T-cell (primary cell): ENCODE measurements at regions not wholly inside any gene's neighbourhood (a gene's known extent, or its start where the extent isn't known, plus 50 kb on each side); places are given as distances from the start of the nearest gene placed in this dataset.

ENCODE experiments used
- ATAC-seq, 4 experiments: fragments of 200-7000 bp in 3 of 4; fragments of 150-1000 bp in 1 of 4; cut with Tn5 transposase; replicated peaks in 1 of 4; 1 replicate in 3 of 4; 2 replicates in 1 of 4; pipeline ENCODE4 v1.10.0; 2021; ENCODE audit warnings: moderate library complexity in 3 of 4, mild to moderate bottlenecking in 2 of 4, moderate number of reproducible peaks in 1 of 4
- CTCF ChIA-PET, 2 donors: fragments of 300-600 bp; sonication (Branson Sonifier 250); formaldehyde crosslinking; loops; one replicate each; lab custom pipeline; 2022; ENCODE audit warnings: antibody characterized with exemption in 2 of 2; lab: Charles Lee
- POLR2A ChIA-PET, 2 donors: fragments of 300-600 bp; sonication (Branson Sonifier 250); formaldehyde crosslinking; loops; one replicate each; lab custom pipeline; 2022; ENCODE audit warnings: antibody characterized with exemption in 2 of 2; lab: Charles Lee
- DNase-seq, 35 experiments: peaks; one replicate each; pipeline versions ENCODE4 v3.0.0 to v3.0.0-alpha.2; 2013 to 2023
- H3K27ac ChIP-seq: one replicate; pipeline ENCODE4 v1.5.1; 2013; ENCODE audit warnings: low read length
- H3K27me3 ChIP-seq, 2 experiments: replicated peaks in 1 of 2; 1 replicate in 1 of 2; 2 replicates in 1 of 2; pipeline versions ENCODE4 v1.6.1 to v1.7.0; 2013; ENCODE audit warnings: low read length in 1 of 2, mixed read lengths in 1 of 2; ENCODE audit not compliant: control insufficient read depth in 2 of 2, insufficient read depth in 2 of 2; ENCODE audit errors: extremely low read depth in 1 of 2
- H3K36me3 ChIP-seq, 2 donors: 1 replicate in 1 of 2; 2 replicates in 1 of 2; pipeline versions ENCODE4 v1.6.1 to v1.7.0; 2013; ENCODE audit warnings: low read length in 1 of 2; ENCODE audit not compliant: control insufficient read depth in 2 of 2, insufficient read depth in 1 of 2; ENCODE audit errors: extremely low read depth in 1 of 2
- H3K4me1 ChIP-seq, 2 experiments: 1 replicate in 1 of 2; 2 replicates in 1 of 2; pipeline versions ENCODE4 v1.6.1 to v1.7.0; 2013; ENCODE audit warnings: low read length in 2 of 2, mixed read lengths in 1 of 2; ENCODE audit not compliant: insufficient read depth in 2 of 2, control insufficient read depth in 1 of 2; ENCODE audit errors: extremely low read depth in 1 of 2
- H3K4me3 ChIP-seq, 2 donors: 1 replicate in 1 of 2; 2 replicates in 1 of 2; pipeline versions ENCODE4 v1.5.1 to v1.7.0; 2013; ENCODE audit warnings: mild to moderate bottlenecking in 2 of 2, low read length in 1 of 2, moderate library complexity in 1 of 2; ENCODE audit not compliant: control insufficient read depth in 1 of 2; ENCODE audit errors: extremely low read depth in 1 of 2
- H3K9me3 ChIP-seq: 2 replicates; pipeline ENCODE4 v1.7.0; 2013
- H3K27ac Mint-ChIP-seq, 2 donors: one replicate each; pipeline ENCODE4 v1.8.0; 2020 to 2021; ENCODE audit warnings: mild to moderate bottlenecking in 2 of 2, mixed read lengths in 2 of 2
- H3K27me3 Mint-ChIP-seq, 2 donors: one replicate each; pipeline ENCODE4 v1.8.0; 2021 to 2022; ENCODE audit warnings: mixed read lengths in 2 of 2
- H3K36me3 Mint-ChIP-seq: one replicate; pipeline ENCODE4 v1.8.0; 2021; ENCODE audit warnings: mixed read lengths
- H3K4me1 Mint-ChIP-seq, 3 donors: one replicate each; pipeline ENCODE4 v1.8.0; 2020 to 2022; ENCODE audit warnings: mixed read lengths in 3 of 3, mild to moderate bottlenecking in 1 of 3
- H3K4me3 Mint-ChIP-seq, 3 donors: one replicate each; pipeline ENCODE4 v1.8.0; 2020 to 2022; ENCODE audit warnings: mild to moderate bottlenecking in 3 of 3, mixed read lengths in 3 of 3, moderate library complexity in 3 of 3
- H3K9me3 Mint-ChIP-seq, 3 donors: one replicate each; pipeline ENCODE4 v1.8.0; 2020 to 2022; ENCODE audit warnings: mixed read lengths in 3 of 3
- WGBS: methylation state at CpG from one replicate; pipeline ENCODE4 v1.1.5; 2013; ENCODE audit warnings: missing lambda C conversion rate; ENCODE audit not compliant: insufficient coverage; 5-methylcytosine and 5-hydroxymethylcytosine counted together

DNA sequence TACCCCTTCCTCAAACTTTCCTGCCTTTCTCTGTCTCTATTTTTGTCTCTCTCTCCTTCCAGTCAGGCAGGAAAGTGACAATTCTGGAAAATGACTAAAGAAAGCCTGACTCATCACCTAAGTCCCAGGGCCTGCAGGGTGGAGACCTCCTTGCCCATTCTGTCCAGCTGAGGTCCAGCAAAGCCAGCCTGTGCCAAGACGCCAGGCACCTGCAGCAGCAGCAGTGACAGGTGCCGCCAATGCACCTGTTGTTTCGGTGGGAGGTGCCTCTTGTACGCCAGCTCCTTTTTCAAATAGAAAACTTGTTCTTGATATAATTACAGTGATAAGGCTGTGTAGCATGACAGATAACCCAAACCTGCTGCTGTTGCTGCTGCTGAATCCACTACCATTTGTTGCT lies 501.3 kb downstream of the NTRK3 start:
- Mint-ChIP-seq H3K4me3 (no peak overlapping the region), H3K4me1 (peaks cover 0 to 2% (median 0%) of the 10 kb centered on the region in 3 donors), H3K27ac (no peak overlapping the region), H3K9me3 (no peaks in the 10 kb centered on the region), H3K27me3 (peaks cover 0 to 5% of the 10 kb centered on the region in 2 donors), H3K36me3 (no peaks in the 10 kb centered on the region)
- no peaks in the 10 kb centered on the region for H3K36me3 ChIP-seq
- DNase-seq (no peak), ATAC-seq (no peak)
- no peak overlapping the region for H3K27ac ChIP-seq
- CTCF ChIA-PET = no interaction called here
- POLR2A ChIA-PET = no interaction called here
- no peak overlapping the region for H3K4me3 ChIP-seq
- H3K27me3 ChIP-seq = no peaks in the 10 kb centered on the region
- no peaks in the 10 kb centered on the region for H3K9me3 ChIP-seq
- no peaks in the 10 kb centered on the region for H3K4me1 ChIP-seq
- no CpG with 5 or more reads among the region's 4 CpGs for WGBS

DNA sequence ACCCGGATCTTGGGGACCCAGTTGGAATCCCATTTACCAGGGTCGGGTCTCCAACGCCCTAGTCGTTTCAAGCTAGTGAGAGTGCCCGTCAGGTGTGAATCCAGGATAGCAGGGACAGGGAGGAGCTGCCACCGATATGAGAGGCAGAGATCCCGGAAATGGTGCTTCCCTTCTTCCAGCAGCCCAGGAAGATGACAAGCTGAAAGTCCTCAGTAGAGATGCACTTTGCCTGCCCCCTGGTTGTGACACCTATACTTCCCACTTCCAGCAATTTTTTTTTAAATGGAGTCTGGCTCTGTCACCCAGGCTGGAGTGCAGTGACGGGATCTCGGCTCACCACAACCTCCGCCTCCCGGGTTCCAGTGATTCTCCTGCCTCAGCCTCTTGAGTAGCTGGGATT lies 503.0 kb downstream of the NTRK3 start:
- Histone ChIP-seq H3K9me3 (no peaks in the 10 kb centered on the region), H3K4me1 (no peaks in the 10 kb centered on the region), H3K4me3 (no peak overlapping the region), H3K27ac (no peak overlapping the region), H3K27me3 (no peaks in the 10 kb centered on the region), H3K36me3 (no peaks in the 10 kb centered on the region)
- H3K4me3 Mint-ChIP-seq = no peak overlapping the region
- H3K27ac Mint-ChIP-seq = no peak overlapping the region
- ChIA-PET CTCF (interaction anchor here in 1 of 2 donors (0.7 kb wide), 1 partner anchor 73 kb away, joined by 4 read pairs; no protein-coding TSS in a partner anchor), POLR2A (no interaction called here)
- DNase-seq = no peak
- no peaks in the 10 kb centered on the region for H3K9me3 Mint-ChIP-seq
- 91% methylated on average over 10 of the region's 11 CpGs for WGBS
- peaks cover 0 to 5% of the 10 kb centered on the region in 2 donors for H3K27me3 Mint-ChIP-seq
- no peaks in the 10 kb centered on the region for H3K36me3 Mint-ChIP-seq
- H3K4me1 Mint-ChIP-seq = peaks cover 0 to 2% (median 0%) of the 10 kb centered on the region in 3 donors
- ATAC-seq = no peak

DNA sequence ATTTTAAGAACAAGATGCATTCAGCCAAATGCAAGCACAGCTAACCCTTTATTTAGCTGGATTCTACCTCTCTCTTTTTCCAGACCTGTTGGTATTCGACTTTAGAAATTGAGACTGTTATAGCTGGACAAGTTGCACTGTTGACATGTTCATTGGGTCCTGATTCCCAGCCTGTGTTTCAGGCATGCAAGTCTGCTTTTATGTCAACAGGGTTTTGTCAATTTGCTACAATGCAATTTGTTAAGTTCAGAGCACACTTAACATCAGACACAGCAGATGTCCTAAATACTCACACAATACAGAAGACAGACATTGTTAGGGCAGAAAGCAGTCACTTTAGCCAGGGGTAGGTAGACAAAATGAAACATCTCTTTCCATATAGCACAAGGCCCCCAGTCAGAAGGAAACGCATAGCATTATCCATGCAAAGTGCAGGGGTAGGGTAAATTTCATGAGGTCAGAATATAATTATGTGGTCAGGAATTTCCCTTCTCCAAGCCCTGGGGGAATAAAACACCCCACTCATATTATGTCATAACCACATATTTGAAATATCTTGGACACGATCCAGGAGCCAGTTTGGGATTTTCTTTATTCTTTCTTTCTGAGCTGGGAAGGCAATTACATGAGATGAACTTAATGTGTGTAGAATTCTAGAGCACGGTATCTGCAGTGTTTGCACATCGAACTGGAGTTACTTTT lies 504.1 kb downstream of the NTRK3 start:
- Histone ChIP-seq H3K9me3 (no peaks in the 10 kb centered on the region), H3K4me1 (no peaks in the 10 kb centered on the region), H3K27me3 (no peaks in the 10 kb centered on the region), H3K36me3 (no peaks in the 10 kb centered on the region), H3K4me3 (no peak overlapping the region), H3K27ac (no peak overlapping the region)
- H3K9me3 Mint-ChIP-seq = no peaks in the 10 kb centered on the region
- H3K27ac Mint-ChIP-seq = no peak overlapping the region
- H3K27me3 Mint-ChIP-seq = peaks cover 0 to 9% of the 10 kb centered on the region in 2 donors
- ChIA-PET POLR2A (no interaction called here), CTCF (no interaction called here)
- H3K4me3 Mint-ChIP-seq = no peak overlapping the region
- peak in 1 of 4 experiments; percentile 11 for ATAC-seq
- no peaks in the 10 kb centered on the region for H3K36me3 Mint-ChIP-seq
- peaks cover 0 to 2% (median 0%) of the 10 kb centered on the region in 3 donors for H3K4me1 Mint-ChIP-seq
- no CpG with 5 or more reads among the region's 5 CpGs for WGBS
- no peak for DNase-seq

DNA sequence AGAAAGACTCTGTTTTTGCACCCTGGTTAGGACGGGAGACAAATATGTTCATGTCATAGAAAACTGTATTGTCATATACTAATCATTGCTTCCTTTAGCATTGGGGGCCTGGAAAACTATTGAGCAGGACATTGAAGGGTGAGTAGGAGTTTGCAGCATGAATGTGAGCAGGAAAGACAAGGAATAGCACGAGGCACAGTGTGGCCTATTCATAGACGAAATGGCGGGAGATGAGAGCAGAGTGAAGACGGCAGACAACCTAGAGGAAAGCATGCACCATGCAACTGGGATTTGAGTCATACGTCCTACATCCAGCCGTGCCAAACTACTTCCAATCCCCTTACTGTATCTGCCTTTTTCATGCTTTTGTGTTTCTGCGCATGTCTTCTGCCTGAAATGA lies 508.1 kb downstream of the NTRK3 start:
- no peak overlapping the region for H3K27ac Mint-ChIP-seq
- CTCF ChIA-PET = no interaction called here
- H3K36me3 Mint-ChIP-seq = no peaks in the 10 kb centered on the region
- Histone ChIP-seq H3K4me3 (no peak overlapping the region), H3K27ac (no peak overlapping the region), H3K4me1 (no peaks in the 10 kb centered on the region), H3K36me3 (no peaks in the 10 kb centered on the region), H3K9me3 (no peaks in the 10 kb centered on the region), H3K27me3 (peaks cover 0 to 3% of the 10 kb centered on the region in 2 experiments)
- H3K9me3 Mint-ChIP-seq = no peaks in the 10 kb centered on the region
- DNase-seq (no peak), ATAC-seq (no peak)
- POLR2A ChIA-PET = no interaction called here
- H3K4me3 Mint-ChIP-seq = no peak overlapping the region
- 88% methylated on average over 6 of the region's 8 CpGs for WGBS
- H3K4me1 Mint-ChIP-seq = peaks cover 0 to 2% (median 0%) of the 10 kb centered on the region in 3 donors
- peaks cover 0 to 4% of the 10 kb centered on the region in 2 donors for H3K27me3 Mint-ChIP-seq

DNA sequence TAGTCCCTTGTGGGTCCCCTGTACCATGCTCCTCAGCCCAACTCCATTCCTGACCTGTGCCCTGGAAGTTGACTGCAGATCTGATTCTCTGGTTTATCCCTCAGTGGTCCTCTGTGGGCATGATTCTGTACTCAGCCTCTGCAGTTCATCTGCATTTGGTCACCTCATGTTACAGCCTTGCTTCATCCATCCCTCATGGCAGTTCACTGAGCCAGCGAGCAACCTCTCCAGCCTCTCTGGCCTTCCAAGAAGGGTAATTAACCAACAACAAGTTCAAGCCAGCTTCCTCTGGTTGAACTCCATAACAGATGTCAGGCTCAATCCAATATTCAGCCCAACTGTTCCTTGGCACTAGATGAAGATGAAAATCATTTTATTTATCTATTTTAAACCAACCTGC lies 509.5 kb downstream of the NTRK3 start:
- H3K9me3 Mint-ChIP-seq = no peaks in the 10 kb centered on the region
- 20% methylated on average over 1 of the region's 1 CpG for WGBS
- no peak overlapping the region for H3K27ac Mint-ChIP-seq
- no peak for DNase-seq
- H3K27me3 Mint-ChIP-seq = peaks cover 0 to 4% of the 10 kb centered on the region in 2 donors
- Histone ChIP-seq H3K4me1 (no peaks in the 10 kb centered on the region), H3K27me3 (peaks cover 0 to 3% of the 10 kb centered on the region in 2 experiments), H3K27ac (no peak overlapping the region), H3K36me3 (no peaks in the 10 kb centered on the region), H3K9me3 (no peaks in the 10 kb centered on the region), H3K4me3 (no peak overlapping the region)
- no peaks in the 10 kb centered on the region for H3K36me3 Mint-ChIP-seq
- POLR2A ChIA-PET = no interaction called here
- no peaks in the 10 kb centered on the region for H3K4me1 Mint-ChIP-seq
- H3K4me3 Mint-ChIP-seq = no peak overlapping the region
- ATAC-seq = no peak
- CTCF ChIA-PET = no interaction called here

DNA sequence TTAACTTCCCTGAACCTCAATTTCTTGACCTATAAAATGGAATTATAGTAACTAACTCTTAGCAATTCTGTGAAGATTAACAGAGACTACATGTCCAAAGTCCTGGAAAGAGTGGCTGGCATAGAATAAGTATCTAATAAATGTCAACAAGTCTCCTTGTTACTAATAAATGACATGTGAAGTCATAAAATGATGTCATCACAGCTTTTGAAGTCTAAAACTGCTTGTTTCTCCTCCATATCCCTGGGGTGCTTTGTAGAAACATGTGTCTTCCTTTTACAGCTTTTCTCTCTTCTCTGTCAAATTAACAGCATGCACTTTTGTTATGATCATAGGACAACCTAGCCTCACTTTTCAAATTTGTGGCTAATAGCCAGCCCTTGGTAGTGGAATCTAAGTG lies 510.2 kb downstream of the NTRK3 start:
- DNase-seq = no peak
- no peak overlapping the region for H3K27ac ChIP-seq
- peaks cover 0 to 3% of the 10 kb centered on the region in 2 experiments for H3K27me3 ChIP-seq
- H3K27me3 Mint-ChIP-seq = peaks cover 0 to 4% of the 10 kb centered on the region in 2 donors
- H3K9me3 ChIP-seq = no peaks in the 10 kb centered on the region
- no peak overlapping the region for H3K4me3 ChIP-seq
- H3K4me3 Mint-ChIP-seq = no peak overlapping the region
- POLR2A ChIA-PET = no interaction called here
- CTCF ChIA-PET = no interaction called here
- H3K36me3 ChIP-seq = no peaks in the 10 kb centered on the region
- H3K36me3 Mint-ChIP-seq = no peaks in the 10 kb centered on the region
- H3K4me1 Mint-ChIP-seq = no peaks in the 10 kb centered on the region
- no peaks in the 10 kb centered on the region for H3K4me1 ChIP-seq
- no peaks in the 10 kb centered on the region for H3K9me3 Mint-ChIP-seq
- no peak overlapping the region for H3K27ac Mint-ChIP-seq
- ATAC-seq = no peak
